NCI-H1048 (cell line): ENCODE measurements at regions not wholly inside any gene's neighbourhood (a gene's known extent, or its start where the extent isn't known, plus 50 kb on each side); places are given as distances from the start of the nearest gene placed in this dataset.
"Not testable (repeated sequence)": the region's sequence is repeated elsewhere in the genome, so short reads cannot be mapped to it uniquely, and the experiment has no call there.

ENCODE experiments used
- DNase-seq: peaks from one replicate; lab custom pipeline; 2025; lab: John Stamatoyannopoulos, UW

DNA sequence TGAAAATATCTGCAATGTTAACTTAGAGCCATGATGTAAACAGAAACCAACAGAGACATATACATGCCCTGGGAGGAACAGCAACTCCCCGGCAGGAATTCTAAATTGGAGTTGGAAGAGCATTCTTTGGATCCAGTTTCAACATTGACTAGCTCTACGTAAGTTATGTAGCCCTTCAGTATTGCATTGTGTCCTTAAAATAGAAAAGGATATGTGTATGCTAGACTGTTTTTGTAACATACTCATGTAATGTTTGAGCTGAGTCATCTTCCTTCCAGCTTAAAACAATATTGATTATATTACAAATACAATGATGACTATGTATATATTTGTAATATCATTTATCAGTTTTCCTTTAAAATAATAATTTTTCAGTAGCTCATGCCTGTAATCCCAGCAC, 1422.2 kb upstream of the PCDH20 start:
- DNase-seq = no peak

DNA sequence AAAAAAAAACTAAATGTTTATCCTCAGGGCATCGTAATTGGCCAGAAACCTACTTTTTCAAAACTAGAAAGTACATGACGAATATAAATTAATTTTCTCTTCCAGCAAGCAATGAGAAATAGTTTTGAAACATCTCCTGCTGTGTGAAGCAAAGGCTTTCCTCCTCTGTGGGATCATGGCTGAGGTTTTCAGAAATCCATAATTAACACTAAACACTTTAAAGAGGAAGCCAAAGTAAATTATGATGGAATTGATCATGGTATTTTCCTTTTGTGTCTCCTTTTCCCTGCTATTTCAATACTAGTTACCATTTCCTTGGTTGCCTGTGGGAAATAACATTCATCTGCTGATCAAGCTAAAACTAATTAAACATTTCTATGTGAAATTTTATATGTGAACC, 1413.8 kb upstream of the PCDH20 start:
- DNase-seq = no peak

DNA sequence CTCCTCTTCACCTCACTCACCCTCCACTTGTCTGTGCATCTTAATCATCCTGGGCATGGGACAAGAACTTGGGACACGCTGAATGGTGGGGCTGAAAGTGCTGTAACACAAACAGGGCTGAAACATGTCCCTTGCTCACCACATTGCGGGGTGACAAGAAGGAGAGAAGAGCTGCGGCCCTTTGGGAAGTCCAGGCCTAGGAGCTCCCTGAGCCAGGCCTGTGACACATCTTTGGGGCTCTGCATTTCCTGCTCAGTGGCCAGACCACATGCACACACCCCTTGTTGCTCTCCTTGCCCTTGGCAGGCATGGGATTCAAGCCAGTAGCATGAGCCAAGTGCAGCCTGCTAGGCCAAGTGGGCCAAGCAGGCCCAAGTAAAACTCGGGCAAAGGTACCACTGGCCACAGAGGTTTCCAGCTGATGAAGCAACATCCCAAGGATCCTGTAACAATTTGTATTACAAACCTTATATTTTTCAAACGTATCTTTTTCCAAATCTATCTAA, 1384.3 kb upstream of the PCDH20 start:
- no peak for DNase-seq

DNA sequence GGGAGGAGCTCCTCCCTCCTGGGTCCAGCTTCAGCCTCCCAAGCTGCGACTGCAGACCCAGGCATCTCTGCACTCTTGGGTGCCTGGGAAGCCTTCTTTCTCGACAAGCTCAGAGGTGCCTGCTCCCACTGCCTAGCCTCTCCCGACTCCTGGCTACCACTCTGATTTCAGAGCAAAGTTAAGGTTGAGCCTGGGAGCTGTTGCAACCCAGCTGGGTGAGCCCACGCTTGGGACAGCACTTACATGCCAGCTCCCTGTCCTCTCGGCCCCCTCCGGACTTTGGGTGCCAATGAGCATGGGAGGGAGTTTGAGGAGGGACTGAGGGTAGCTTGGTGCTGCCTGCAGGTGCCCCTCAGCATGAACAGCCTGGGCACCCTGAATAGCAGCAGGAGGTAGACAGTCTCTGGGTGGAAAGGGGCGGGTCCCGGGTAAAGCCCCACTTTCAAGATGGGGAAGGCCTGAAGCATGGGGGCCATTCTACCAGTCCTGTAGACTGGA, 1383.4 kb upstream of the PCDH20 start:
- no peak for DNase-seq

DNA sequence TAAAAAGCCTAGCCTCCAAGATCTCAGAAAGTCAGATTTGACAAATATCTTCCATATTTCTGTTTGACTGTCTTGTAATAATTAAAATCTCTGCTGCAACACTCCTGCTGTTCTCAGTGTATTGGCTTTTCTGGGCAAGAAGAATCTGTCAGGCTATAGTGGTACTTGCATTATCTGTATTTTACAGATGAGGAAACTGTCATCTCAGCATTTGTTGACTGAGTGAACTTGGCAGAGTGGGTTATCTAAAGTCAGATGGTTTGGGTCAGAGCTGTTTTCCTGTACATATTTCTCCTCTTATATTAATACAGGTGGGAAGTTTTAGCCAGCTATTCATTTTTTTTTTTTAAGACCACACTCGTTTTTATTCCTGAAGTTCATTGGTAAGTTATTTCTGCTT, 1378.2 kb upstream of the PCDH20 start:
- no peak for DNase-seq

DNA sequence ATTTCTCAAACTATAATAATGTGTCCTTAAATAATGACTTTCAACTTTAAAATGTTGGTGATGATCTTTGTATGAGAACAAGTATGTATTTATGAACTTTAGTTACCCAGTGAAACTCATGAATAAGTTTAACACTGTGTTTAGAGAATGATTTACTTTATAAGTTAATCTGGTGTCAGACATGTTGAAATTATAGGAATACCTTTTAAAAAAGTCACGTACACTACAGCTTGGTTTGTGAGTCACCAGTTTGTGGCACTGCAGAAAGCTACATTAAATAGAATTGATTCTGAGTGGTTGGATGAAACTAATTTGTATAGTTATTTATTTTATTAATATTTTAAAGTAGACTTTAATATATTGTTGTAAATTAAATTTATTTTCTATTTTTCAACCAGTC, 1366.2 kb upstream of the PCDH20 start:
- no peak for DNase-seq

DNA sequence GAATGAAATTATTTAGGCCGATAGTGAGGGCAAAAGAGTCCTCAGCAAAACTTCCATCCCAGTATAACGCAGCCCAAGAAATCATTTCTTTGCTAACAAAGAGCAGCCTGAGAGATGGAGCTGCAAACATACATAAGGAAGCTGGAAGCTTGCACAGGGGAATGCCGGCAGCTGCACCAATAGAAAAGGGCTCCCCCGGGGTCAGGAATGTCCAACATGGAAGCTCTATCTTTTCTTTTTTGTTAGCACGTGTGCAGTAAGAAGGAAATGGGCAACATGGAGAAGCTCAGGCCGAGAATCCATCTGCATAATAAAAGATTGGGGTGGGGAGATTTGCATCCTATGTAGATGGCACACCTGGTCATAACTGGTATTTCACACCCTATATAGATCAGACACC, 1363.5 kb upstream of the PCDH20 start:
- no peak for DNase-seq

DNA sequence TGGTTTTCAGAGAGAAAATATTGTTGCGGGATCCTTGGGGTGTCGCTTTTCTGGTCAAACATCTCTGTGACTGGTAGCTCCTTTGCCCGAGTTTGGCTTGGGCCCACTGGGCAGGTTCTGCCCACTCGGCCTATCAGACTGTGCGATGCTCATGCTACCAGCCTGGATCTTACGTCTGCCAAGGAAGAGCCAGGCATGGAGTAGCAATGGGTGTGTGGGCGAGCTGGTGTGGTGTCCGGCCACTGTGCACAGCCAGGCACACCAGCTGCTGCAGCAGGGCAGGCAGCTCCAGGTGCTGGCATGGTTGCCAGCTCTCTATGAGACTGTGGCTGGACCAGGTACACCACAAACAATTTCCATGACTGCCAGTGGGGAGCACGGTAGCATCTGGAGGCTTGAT, 1351.8 kb upstream of the PCDH20 start:
- DNase-seq = no peak

DNA sequence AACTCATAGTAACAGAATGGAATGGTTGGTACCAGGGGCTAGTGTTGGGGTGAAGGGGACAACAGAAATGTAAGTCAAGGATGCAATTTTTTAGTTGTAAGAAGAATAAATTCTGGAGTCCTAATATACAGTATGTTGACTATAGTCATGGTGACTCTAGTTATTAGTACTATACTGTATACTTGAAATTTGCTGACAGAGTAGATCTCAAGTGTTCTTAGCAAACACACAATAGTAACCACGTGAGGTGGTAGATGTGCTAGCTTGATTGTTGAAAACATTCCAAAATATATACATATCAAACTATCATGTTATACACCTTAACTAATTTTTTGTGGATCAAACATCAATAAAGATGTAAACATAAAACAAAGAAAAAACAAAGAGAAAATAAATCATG, 1345.1 kb upstream of the PCDH20 start:
- no peak for DNase-seq

DNA sequence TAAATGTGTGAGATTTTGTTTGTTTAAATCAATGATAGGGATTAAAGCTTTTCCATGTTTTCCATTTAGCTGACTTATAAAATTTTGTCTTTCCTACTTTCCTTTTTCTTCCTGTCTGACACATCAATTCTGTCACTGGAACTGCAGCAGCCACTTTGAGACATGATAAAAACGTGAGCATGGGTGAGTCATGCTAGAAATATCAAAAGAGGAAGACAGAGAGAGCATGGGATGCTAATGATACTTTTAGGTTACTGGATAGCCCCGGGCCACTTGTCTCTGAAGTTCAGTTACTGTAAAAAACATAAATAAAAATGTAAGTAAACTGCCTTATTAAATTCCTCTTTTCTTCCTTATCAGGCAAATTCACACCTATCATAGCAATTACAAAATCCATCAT, 1332.0 kb upstream of the PCDH20 start:
- no peak for DNase-seq

DNA sequence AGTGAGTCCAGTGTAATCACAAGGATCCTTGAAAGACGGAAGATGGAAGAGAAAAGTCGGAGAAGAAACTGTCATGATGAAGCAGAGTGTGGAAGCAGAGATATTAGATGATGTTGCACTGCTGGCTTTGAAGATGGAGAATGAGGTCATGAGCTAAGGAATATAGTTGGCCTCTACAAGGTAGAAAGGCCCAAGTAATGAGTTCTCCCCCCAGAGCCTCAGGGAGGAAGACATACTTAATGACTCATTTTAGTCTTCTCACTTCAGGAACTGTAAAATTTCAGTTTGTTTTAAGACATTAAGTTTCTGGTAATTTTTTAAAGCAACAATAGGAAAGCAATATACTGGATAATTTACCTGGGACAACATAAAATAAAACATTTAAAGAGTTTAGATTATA, 1331.5 kb upstream of the PCDH20 start:
- DNase-seq = no peak

DNA sequence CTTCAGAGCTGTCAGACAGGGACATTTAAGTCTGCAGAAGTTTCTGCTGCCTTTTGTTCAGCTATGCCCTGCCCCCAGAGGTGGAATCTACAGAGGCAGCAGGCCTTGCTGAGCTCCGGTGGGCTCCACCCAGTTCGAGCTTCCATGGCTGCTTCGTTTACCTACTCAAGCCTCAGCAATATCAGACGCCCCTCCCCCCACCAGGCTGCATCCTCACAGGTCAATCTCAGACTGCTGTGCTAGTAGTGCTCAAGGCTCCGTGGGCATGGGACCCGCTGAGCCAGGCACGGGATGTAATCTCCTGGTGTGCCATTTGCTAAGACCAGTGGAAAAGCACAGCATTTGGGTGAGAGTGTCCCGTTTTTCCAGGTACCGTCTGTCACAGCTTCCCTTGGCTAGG, 1314.1 kb upstream of the PCDH20 start:
- not testable (repeated sequence) for DNase-seq

DNA sequence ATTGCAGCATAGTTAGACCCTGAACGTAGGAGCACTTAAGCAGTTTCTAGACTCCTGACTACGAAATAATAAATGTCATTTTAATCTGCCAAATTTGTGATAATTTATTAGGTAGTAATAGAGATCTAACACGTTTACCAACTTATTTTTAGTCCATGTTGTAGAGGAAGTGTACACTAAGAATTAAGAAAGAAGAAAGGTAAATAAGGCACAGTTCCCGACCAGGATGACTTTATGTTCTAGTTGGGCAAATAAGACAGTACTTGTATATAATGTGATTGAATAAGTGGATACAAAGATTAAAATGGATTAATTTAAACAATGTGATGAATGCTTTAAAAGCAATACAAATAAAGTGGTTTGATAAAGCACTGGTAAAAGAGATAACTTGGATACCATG, 1306.2 kb upstream of the PCDH20 start:
- DNase-seq = no peak

DNA sequence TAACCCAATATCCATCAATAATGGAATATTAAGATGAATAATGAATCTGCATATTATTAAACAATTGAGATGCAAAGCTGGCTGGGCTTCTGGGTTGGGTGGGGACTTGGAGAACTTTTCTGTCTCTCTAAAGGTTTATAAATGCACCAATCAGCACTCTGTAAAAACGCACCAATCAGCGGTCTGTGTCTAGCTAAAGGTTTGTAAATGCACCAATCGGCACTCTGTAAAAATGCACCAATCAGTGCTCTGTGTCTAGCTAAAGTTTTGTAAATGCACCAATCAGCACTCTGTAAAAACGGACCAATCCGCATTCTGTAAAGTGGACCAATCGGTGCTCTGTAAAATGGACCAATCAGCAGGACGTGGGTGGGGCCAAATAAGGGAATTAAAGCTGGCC, 1296.3 kb upstream of the PCDH20 start:
- DNase-seq = not testable (repeated sequence)

DNA sequence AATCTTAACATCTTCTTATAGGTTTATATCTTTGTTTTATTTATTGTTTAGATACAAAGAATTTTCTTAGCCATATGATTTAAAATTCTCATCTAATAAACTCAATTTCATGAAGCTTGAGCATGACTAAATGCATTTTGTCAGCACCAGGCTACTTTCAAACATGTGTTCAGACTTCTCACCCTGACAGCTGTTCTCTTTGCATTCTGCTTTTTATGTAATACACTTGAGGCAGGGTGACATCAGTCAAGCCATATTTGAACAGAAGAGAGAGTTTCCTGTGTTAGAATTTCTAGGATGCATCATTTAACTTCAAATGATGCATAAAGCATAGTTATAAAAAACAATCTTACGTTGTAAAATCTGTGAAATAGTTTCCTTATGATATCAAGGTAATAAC, 1295.1 kb upstream of the PCDH20 start:
- DNase-seq = no peak

DNA sequence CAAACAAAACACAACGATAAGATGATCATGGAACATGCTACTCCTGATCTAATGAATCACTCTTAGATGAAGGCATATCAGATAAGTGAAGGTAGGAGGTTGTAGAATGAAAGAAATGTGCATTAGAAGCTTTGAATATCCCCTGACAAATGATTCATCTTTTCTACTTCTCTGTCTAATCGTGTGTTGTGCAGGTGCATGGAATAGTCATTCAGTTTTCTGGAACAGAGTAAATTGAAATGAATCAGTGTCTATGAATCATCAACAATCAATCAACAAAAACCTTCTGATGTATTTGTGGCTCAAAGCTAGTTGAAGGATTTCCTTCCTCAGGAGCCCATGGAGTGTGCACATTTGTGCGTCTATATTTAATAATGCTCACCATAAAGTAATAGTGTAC, 1290.4 kb upstream of the PCDH20 start:
- no peak for DNase-seq

DNA sequence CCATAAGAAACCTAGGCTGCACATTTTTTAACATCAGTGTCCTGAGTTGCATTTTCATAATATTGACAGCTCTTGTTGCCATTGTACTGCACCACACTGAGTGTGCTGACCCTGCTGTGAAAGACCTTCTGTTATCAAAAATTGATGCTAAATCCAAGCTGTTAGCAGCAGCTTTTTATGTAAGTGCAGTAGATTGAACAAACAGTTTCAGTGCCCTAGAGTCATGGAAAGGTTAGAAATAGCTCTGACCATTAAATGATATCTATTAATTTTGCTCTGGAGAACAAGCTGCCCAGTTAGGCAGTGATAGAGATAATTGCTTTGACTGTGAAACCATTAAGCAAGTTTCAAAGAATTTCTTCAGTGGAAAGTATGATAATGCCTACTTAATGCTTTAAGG, 1289.2 kb upstream of the PCDH20 start:
- DNase-seq = no peak

DNA sequence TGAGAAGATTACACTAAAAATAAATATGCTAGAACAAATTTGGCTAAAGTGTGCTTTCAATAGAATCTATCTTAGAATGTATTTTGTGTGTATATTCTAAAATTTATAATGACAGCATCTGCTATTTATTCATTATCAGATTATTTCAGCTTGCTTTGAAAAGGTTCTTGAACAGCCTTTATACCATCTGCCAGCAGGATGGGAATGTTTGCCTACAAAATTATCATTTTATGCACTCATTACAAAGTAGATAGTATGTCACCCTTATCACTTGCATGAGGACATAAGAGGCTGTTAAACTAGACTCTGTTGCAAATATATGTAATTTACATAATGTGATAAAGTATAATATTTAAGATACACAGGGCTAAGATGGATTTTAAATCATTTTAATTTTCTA, 1286.9 kb upstream of the PCDH20 start:
- DNase-seq = no peak

DNA sequence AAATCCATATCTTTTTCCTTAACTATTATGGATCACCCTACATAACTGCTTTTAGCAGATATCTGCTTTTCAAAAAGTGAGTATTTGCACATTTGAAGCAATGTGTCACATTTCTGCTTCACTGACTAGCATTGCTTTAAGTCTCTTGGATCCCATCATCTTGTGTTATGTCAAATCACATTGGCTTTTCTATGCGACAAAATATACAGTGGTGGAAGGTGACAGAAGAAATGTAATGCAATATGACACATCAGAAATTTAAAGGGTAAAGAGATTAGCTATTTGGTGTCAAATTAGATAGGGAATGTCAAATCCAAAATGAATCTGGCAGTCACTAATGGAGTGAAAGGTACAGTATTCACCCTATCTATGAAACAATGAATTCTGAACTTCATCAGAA, 1282.1 kb upstream of the PCDH20 start:
- DNase-seq = no peak

DNA sequence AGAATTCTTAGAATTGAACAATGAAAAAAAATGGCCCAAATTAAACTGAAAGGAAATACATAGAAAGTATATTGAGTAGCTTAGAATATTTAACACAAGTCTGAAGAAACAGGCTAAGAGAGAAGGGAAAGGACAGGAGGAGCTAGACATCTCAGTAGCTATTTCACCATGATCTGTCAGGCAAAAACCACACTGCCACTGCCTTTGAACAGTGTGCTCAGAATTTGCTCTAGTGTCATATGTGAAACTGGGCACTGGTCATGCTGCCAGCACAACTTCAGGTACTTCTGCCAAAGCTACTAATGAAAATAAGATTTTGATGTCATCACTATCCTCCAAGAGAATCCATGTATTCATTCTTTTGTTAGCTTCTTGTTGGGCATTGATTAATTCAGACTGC, 1280.8 kb upstream of the PCDH20 start:
- no peak for DNase-seq

DNA sequence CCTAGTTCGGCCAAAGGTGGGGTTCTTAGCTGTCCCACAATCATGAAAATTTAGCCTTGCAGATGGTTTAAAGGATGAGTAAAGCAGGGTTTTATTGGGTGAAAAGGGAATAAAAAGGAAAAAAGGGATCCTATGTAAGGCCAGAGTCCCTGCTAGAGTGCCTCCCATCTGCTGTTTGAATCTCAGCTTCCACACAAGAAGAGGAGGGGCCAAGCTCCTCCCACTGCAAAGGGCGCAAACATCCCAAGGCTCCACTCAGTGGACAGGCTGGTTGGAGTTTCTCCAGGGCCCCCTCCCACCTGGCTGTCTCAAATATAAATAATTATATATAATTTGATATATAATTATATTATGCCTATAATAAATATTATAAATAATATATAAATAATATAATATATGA, 1272.1 kb upstream of the PCDH20 start:
- DNase-seq = no peak

DNA sequence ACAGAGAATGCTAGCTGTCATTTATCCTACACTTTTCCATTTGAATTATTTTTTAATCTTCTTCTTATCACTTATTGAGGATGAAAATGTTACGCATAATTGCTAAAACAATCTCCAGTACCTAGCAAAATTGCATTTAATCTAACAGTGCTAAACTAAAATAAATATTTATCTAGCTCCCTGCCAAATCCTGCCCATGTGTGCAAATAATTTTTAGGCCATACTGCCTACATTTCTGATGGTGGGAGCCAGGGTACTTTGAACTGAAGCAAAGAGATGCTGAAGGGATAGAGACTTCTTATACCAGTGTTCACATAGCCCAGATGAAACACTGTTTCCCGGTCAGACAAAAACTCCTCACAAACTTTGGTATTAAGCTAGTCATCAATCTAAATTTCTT, 1268.7 kb upstream of the PCDH20 start:
- DNase-seq = no peak

DNA sequence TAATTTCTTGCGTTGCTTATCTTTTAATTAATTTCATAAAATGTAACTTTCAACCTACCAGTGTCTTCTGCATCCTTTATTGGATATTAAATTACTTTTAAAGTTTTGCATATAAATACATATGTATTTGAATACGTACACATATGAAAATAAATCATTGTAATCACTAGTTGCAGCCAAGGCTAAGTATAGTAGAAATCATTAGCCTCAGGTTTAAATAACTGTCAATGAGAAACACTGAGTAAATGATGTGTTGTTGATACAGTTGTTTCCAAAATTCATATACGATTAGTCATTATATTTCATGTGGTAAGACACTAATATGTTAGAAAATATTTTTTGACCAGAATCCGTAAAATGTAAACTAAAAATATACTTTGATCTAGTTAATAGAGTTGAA, 1267.1 kb upstream of the PCDH20 start:
- DNase-seq = no peak

DNA sequence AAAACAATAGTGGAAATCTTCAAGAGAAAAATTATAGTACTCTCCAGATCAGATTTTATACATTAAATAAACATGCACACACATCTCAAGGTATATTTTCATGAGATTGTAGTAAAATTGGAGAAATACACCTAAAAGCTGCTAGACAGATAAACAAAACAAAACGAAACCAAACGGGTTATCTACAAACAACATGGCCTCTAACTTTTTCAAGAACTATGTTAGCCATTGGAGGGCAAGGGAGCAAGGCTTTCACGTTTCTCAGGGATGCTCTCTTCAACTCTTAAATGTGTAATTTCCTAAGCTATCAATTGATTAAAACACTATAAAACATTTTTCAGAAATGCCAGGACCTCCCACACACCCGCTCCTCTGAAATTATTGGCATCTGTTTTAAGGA, 1262.4 kb upstream of the PCDH20 start:
- no peak for DNase-seq

DNA sequence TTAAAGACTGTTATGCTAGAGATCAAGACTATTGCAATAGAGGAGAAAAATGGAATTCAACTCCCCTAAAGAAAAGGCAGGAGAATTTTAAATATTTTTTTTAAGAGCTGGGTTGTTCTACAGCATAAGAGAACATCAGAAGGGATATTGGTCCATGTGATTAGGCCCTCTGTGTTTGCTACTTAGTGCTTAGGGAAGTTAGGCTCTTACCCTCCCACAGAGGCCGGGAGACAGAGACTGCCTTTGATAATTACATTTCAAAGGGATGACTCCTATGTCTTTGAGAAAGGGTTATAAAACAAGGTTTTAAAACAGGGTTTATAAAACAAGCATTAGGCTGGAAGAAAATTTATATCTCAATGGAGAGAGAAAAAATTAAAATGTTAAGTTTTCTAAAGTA, 1248.1 kb upstream of the PCDH20 start:
- no peak for DNase-seq
